ENCODE measurements at regions not wholly inside any gene's neighbourhood (a gene's known extent, or its start where the extent isn't known, plus 50 kb on each side); places are given as distances from the start of the nearest gene placed in this dataset.

DNA sequence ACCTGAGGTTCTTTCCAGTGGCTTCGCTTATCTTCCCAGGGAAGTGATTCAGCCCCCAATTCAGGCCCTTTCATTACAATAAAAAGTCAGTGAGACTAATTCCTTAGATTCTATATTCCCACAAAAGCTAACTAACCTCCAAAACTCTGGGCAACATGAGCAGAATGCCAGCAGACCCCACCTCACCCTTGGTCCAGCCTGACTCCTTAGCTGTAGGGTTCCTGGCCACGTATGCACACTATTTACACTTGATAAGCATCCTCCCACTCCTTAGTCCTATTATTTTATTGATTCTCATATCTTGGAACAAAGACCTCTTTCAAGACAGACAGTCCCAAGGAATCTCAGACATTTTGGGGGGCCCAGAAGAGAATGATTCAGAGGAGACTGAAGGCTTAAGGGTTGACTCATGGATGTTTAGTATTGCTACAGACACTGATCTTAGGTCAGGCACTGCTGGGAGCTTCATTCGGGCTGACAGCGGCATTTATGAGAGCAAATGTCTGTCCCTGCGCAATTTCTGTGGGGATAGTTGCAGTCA is 162.6 kb upstream of the GDF10 start:
- intact Hi-C loops (cut with DNase I; ENCODE audit: low total_unique reads), result no loop called here
- H3K27me3 ChIP-seq, result no peaks in the 10 kb centered on the region
- no peak overlapping the region for H3K27ac ChIP-seq
- no peaks in the 10 kb centered on the region for H3K36me3 ChIP-seq
- no peaks in the 10 kb centered on the region for H3K4me1 ChIP-seq
- H3K9me3 ChIP-seq, result no peaks in the 10 kb centered on the region
- DNase-seq, result no peak
- no peak overlapping the region for H3K4me3 ChIP-seq
- TF ChIP-seq, protein P1, sequence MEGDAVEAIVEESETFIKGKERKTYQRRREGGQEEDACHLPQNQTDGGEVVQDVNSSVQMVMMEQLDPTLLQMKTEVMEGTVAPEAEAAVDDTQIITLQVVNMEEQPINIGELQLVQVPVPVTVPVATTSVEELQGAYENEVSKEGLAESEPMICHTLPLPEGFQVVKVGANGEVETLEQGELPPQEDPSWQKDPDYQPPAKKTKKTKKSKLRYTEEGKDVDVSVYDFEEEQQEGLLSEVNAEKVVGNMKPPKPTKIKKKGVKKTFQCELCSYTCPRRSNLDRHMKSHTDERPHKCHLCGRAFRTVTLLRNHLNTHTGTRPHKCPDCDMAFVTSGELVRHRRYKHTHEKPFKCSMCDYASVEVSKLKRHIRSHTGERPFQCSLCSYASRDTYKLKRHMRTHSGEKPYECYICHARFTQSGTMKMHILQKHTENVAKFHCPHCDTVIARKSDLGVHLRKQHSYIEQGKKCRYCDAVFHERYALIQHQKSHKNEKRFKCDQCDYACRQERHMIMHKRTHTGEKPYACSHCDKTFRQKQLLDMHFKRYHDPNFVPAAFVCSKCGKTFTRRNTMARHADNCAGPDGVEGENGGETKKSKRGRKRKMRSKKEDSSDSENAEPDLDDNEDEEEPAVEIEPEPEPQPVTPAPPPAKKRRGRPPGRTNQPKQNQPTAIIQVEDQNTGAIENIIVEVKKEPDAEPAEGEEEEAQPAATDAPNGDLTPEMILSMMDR (IDR thresholded peaks at IDR 0.05), result no peak

DNA sequence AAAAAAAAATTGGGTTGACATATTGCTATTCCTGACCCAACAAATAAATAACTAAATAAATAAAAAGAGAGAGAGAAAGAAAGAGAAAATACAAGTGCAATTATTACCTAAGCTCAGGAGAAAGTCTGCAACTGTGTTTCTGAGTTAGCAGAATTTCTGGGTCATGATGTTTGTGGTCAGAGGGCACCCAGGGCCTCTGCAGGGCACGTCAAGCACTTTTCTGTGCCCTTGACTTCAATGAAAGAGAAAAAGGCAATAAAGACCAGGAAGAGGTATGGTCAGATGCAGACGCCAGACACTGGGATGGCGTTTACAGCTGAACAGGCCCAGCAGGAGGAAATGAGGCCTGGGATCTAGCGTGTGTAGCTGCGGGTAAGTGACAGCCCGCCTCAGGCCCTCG is 160.9 kb upstream of the GDF10 start:
- Histone ChIP-seq H3K36me3 (no peaks in the 10 kb centered on the region), H3K4me1 (no peaks in the 10 kb centered on the region), H3K27me3 (no peaks in the 10 kb centered on the region), H3K4me3 (no peak overlapping the region), H3K27ac (no peak overlapping the region), H3K9me3 (no peaks in the 10 kb centered on the region)
- intact Hi-C loops (cut with DNase I; ENCODE audit: low total_unique reads), result no loop called here
- DNase-seq, result no peak
- TF ChIP-seq, protein P1 (IDR thresholded peaks at IDR 0.05), result no peak

DNA sequence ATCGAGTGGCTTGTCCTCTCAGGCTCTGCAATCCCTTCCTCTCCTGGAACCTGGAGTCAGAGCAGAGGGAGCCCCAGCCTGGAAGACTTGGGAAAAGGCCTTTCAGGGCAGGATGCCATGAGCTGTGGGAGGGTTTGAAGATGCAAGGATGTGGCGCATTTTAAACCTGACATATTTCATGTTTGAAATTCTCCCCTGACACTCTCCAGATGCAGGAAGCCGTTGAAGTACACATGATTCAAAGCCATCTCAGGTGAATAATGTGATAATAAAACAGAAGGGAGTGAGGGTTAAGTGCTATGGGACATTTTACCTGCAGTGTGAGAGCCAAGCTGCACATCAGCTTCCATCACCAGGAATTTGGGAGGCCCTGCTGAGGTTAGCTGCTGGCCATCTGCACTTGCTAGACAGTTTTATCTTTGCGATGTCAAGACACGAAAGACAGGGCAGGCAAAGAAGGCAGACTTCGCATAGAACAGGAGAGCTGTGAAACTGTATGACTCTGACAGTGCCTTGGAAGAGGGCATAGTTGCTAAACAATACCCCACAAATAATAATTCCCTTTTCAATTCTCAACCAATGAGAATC is 159.1 kb upstream of the GDF10 start:
- no peak for DNase-seq
- TF ChIP-seq, protein P1 (IDR thresholded peaks at IDR 0.05), result no peak
- Histone ChIP-seq H3K9me3 (no peaks in the 10 kb centered on the region), H3K27me3 (no peaks in the 10 kb centered on the region), H3K4me1 (no peaks in the 10 kb centered on the region), H3K27ac (no peak overlapping the region), H3K36me3 (no peaks in the 10 kb centered on the region), H3K4me3 (no peak overlapping the region)
- intact Hi-C loops (cut with DNase I; ENCODE audit: low total_unique reads), result no loop called here

DNA sequence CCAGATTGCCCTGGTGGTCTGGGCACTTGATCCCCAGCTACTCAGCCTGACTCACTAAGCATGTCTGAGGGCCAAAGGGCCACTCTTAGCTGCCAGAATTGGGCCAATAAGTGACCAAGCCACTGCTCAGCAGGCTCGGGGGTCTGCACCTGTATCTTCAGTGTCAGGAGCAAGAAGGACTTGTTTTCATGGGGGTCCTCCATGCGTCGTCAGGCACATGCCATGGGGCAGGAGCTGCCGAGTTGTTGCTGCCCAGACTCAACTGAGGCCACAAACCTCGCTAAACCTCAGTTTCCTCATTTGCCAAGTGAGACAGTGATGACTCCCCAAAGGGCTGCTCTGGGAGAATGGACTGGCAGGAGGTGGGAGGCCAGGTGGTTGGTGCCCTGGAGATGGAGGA is 158.6 kb upstream of the GDF10 start:
- intact Hi-C loops (cut with DNase I; ENCODE audit: low total_unique reads), result no loop called here
- Histone ChIP-seq H3K9me3 (no peaks in the 10 kb centered on the region), H3K4me1 (no peaks in the 10 kb centered on the region), H3K27me3 (no peaks in the 10 kb centered on the region), H3K27ac (no peak overlapping the region), H3K36me3 (no peaks in the 10 kb centered on the region), H3K4me3 (no peak overlapping the region)
- TF ChIP-seq, protein P1 (IDR thresholded peaks at IDR 0.05), result no peak
- DNase-seq, result no peak

DNA sequence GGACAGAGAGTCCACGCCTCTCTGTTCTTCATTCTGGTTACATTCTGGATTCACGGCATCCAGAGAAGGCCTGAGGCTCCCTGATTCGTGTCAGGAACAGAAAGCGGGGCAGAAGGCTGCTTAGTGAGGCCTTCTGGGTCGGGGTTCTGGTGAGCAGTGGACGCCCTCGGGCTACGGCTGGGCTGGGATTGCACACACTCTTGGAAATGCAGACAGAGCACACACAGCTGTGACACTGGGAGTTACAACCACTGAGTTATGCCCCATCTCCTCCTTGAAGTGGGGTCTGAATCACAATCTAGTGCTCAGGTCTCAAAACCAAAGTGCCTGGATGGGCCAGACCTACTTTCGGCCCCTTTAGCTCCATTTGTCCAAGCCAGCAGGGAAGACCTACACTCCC is 156.9 kb upstream of the GDF10 start:
- DNase-seq, result no peak
- Histone ChIP-seq H3K4me1 (no peaks in the 10 kb centered on the region), H3K9me3 (no peaks in the 10 kb centered on the region), H3K36me3 (no peaks in the 10 kb centered on the region), H3K27ac (no peak overlapping the region), H3K4me3 (no peak overlapping the region), H3K27me3 (no peaks in the 10 kb centered on the region)
- intact Hi-C loops (cut with DNase I; ENCODE audit: low total_unique reads), result no loop called here
- TF ChIP-seq, protein P1 (IDR thresholded peaks at IDR 0.05), result no peak

DNA sequence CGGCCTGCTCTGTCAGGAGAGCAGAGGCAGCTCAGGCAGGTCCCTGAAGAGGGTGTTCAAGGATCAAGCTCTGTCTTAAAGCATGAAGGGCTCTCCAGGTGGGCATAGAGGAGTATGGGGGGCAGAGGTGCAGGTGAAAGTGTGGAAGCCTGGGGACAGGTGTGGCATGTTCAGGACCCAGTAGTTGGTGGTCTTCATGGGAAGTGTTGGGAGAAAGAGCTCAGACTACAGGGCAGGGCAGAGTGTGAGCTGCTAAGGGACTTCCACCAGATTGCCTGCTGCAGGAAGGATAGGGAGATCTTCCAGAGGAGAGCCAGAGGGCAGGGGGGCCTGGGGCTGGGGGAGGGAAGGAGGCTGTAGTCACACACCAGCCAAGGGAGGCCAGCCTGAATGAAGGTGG is 156.5 kb upstream of the GDF10 start:
- no peaks in the 10 kb centered on the region for H3K4me1 ChIP-seq
- TF ChIP-seq, protein P1 (IDR thresholded peaks at IDR 0.05), result no peak
- H3K9me3 ChIP-seq, result no peaks in the 10 kb centered on the region
- no peak for DNase-seq
- H3K27ac ChIP-seq, result no peak overlapping the region
- H3K36me3 ChIP-seq, result no peaks in the 10 kb centered on the region
- H3K27me3 ChIP-seq, result no peaks in the 10 kb centered on the region
- H3K4me3 ChIP-seq, result no peak overlapping the region
- intact Hi-C loops (cut with DNase I; ENCODE audit: low total_unique reads), result no loop called here
